Neuronal stem cell (in vitro differentiated cells): ENCODE measurements at regions not wholly inside any gene's neighbourhood (a gene's known extent, or its start where the extent isn't known, plus 50 kb on each side); places are given as distances from the start of the nearest gene placed in this dataset.

Experiments used
- DNase-seq: peaks from one replicate; pipeline ENCODE4 v3.0.0-alpha.2; 2013; ENCODE audit warnings: low spot score
- H2AFZ ChIP-seq: one replicate; pipeline ENCODE4 v1.6.1; 2013; ENCODE audit warnings: mild to moderate bottlenecking, low read length, inconsistent platforms
- H2AK5ac ChIP-seq: 2 replicates; pipeline ENCODE4 v1.6.1; 2013; ENCODE audit warnings: low read depth, mild to moderate bottlenecking, inconsistent platforms, low read length, moderate library complexity, mixed read lengths
- H2BK120ac ChIP-seq: 2 replicates; pipeline ENCODE4 v1.6.1; 2013; ENCODE audit warnings: low read depth, mild to moderate bottlenecking, inconsistent platforms, low read length, moderate library complexity, mixed read lengths
- H2BK12ac ChIP-seq: one replicate; pipeline ENCODE4 v1.6.1; 2013; ENCODE audit warnings: low read length, inconsistent platforms
- H2BK15ac ChIP-seq: 2 replicates; pipeline ENCODE4 v1.6.1; 2013; ENCODE audit warnings: mild to moderate bottlenecking, low read length, inconsistent platforms, mixed read lengths
- H2BK5ac ChIP-seq: one replicate; pipeline ENCODE4 v1.6.1; 2013; ENCODE audit warnings: inconsistent platforms, mild to moderate bottlenecking, low read length, moderate library complexity
- H3K14ac ChIP-seq: one replicate; pipeline ENCODE4 v1.6.1; 2013; ENCODE audit warnings: low read length, inconsistent platforms
- H3K18ac ChIP-seq: 2 replicates; pipeline ENCODE4 v1.6.1; 2013; ENCODE audit warnings: low read length, inconsistent platforms
- H3K23ac ChIP-seq: 2 replicates; pipeline ENCODE4 v1.6.1; 2013; ENCODE audit warnings: low read depth, mild to moderate bottlenecking, mixed read lengths, low read length, inconsistent platforms; ENCODE audit not compliant: poor library complexity
- H3K27ac ChIP-seq: replicated peaks from 3 replicates; pipeline ENCODE4 v1.5.1; 2013; ENCODE audit warnings: low read length, inconsistent platforms
- H3K27me3 ChIP-seq, 3 experiments: 2 replicates each; pipeline ENCODE4 v1.6.1; 2013; ENCODE audit warnings: low read length in 3 of 3, mild to moderate bottlenecking in 2 of 3, inconsistent platforms in 1 of 3, low read depth in 1 of 3, mixed read lengths in 1 of 3, moderate library complexity in 1 of 3; ENCODE audit not compliant: control insufficient read depth in 3 of 3, insufficient read depth in 3 of 3
- H3K36me3 ChIP-seq, 2 donors: replicated peaks in 1 of 2; 2 replicates each; pipeline ENCODE4 v1.6.1; 2013; ENCODE audit warnings: low read length in 2 of 2; ENCODE audit not compliant: control insufficient read depth in 2 of 2, insufficient read depth in 2 of 2
- H3K4ac ChIP-seq: 2 replicates; pipeline ENCODE4 v1.6.1; 2013; ENCODE audit warnings: inconsistent platforms, mild to moderate bottlenecking, low read length, moderate library complexity
- H3K4me1 ChIP-seq, 2 donors: 1 replicate in 1 of 2; 2 replicates in 1 of 2; pipeline ENCODE4 v1.6.1; 2013; ENCODE audit warnings: low read length in 2 of 2, low read depth in 1 of 2; ENCODE audit not compliant: control insufficient read depth in 2 of 2, insufficient read depth in 1 of 2
- H3K4me2 ChIP-seq: one replicate; pipeline ENCODE4 v1.6.1; 2013; ENCODE audit warnings: mild to moderate bottlenecking, low read length, inconsistent platforms; ENCODE audit not compliant: insufficient read depth, poor library complexity, severe bottlenecking
- H3K4me3 ChIP-seq, 2 donors: 2 replicates each; pipeline ENCODE4 v1.5.1; 2013; ENCODE audit warnings: low read length in 2 of 2, mild to moderate bottlenecking in 2 of 2, inconsistent platforms in 1 of 2, moderate library complexity in 1 of 2
- H3K79me1 ChIP-seq: one replicate; pipeline ENCODE4 v1.6.1; 2013; ENCODE audit warnings: low read depth, mild to moderate bottlenecking, inconsistent platforms, low read length, moderate library complexity
- H3K9ac ChIP-seq: one replicate; pipeline ENCODE4 v1.6.1; 2013; ENCODE audit warnings: mild to moderate bottlenecking, low read depth, low read length, inconsistent platforms; ENCODE audit not compliant: poor library complexity
- H3K9me3 ChIP-seq, 2 donors: replicated peaks in 1 of 2; 2 replicates each; pipeline versions ENCODE3 to v1.6.1; 2013; ENCODE audit warnings: low read length in 2 of 2, mild to moderate bottlenecking in 2 of 2, inconsistent platforms in 1 of 2, low read depth in 1 of 2, mixed read lengths in 1 of 2, moderate library complexity in 1 of 2; ENCODE audit not compliant: control insufficient read depth in 2 of 2, insufficient read depth in 1 of 2
- H4K8ac ChIP-seq: one replicate; pipeline ENCODE4 v1.6.1; 2013; ENCODE audit warnings: low read depth, mild to moderate bottlenecking, inconsistent platforms, low read length, moderate library complexity
- H4K91ac ChIP-seq: one replicate; pipeline ENCODE4 v1.6.1; 2013; ENCODE audit warnings: low read length, low read depth, mild to moderate bottlenecking, inconsistent platforms; ENCODE audit not compliant: poor library complexity
- WGBS, 2 donors: extraction: QIAGEN DNeasy Blood & Tissue Kit; methylation state at CpG; one replicate each; pipeline ENCODE4 v1.1.7; 2013; ENCODE audit warnings: missing lambda C conversion rate in 2 of 2, mixed read lengths in 1 of 2; ENCODE audit not compliant: insufficient read length in 2 of 2, insufficient replicate concordance in 1 of 2; ENCODE audit errors: extremely low coverage in 2 of 2; 5-methylcytosine and 5-hydroxymethylcytosine counted together

DNA sequence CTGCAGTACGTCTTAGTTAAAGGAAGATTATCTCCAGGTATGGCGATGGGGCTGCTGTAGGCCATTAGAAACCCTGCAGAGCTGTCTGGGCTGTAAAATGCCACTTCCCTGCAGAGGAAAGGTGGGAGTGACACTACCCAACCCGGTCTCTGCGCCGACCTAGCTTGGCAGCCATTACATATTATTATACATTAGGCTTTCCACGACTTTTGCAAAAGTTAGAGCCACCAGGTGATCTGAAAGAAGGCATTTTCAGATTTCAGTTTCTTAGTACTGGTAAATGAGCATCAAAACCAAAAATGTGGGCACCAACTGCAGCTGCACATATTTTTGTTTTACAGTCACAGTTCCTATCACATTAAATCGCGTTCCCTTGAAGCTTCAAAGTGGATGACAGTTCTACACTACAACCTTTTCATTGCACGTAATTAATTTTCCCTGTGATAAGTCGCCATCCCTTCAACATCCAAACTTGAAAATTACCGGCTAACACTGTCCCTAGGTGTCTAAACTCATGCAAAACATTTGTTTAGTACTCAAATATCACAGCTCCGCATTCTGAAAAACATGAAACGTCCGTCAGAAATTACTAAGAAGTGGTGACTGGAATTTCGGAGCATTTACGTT is 81.4 kb upstream of the CHD2 start:
- no peak overlapping the region for H2BK120ac ChIP-seq
- no peak overlapping the region for H2BK15ac ChIP-seq
- no peaks in the 10 kb centered on the region for H3K27me3 ChIP-seq
- no peak overlapping the region for H3K4me2 ChIP-seq
- H3K36me3 ChIP-seq = no peaks in the 10 kb centered on the region
- H3K23ac ChIP-seq = no peak overlapping the region
- no peak overlapping the region for H3K4ac ChIP-seq
- peak overlapping the region in 1 of 2 donors; percentile 54 for H3K4me3 ChIP-seq
- no peak overlapping the region for H3K9ac ChIP-seq
- DNase-seq = no peak
- no peaks in the 10 kb centered on the region for H3K79me1 ChIP-seq
- H4K8ac ChIP-seq = no peak overlapping the region
- H3K14ac ChIP-seq = no peak overlapping the region
- no peak overlapping the region for H3K18ac ChIP-seq
- H3K4me1 ChIP-seq = peaks cover 19 to 29% of the 10 kb centered on the region in 2 donors
- peak overlapping the region; percentile 74 for H2AFZ ChIP-seq
- no peaks in the 10 kb centered on the region for H3K9me3 ChIP-seq
- no peak overlapping the region for H4K91ac ChIP-seq
- no peak overlapping the region for H2BK12ac ChIP-seq
- no peak overlapping the region for H2AK5ac ChIP-seq
- H3K27ac ChIP-seq = peak overlapping the region; percentile 74
- WGBS, 2 donors = 100% methylated on average over 2 of the region's 16 CpGs; no CpG with 5 or more reads in 1 of the 2 donors
- H2BK5ac ChIP-seq = no peak overlapping the region

DNA sequence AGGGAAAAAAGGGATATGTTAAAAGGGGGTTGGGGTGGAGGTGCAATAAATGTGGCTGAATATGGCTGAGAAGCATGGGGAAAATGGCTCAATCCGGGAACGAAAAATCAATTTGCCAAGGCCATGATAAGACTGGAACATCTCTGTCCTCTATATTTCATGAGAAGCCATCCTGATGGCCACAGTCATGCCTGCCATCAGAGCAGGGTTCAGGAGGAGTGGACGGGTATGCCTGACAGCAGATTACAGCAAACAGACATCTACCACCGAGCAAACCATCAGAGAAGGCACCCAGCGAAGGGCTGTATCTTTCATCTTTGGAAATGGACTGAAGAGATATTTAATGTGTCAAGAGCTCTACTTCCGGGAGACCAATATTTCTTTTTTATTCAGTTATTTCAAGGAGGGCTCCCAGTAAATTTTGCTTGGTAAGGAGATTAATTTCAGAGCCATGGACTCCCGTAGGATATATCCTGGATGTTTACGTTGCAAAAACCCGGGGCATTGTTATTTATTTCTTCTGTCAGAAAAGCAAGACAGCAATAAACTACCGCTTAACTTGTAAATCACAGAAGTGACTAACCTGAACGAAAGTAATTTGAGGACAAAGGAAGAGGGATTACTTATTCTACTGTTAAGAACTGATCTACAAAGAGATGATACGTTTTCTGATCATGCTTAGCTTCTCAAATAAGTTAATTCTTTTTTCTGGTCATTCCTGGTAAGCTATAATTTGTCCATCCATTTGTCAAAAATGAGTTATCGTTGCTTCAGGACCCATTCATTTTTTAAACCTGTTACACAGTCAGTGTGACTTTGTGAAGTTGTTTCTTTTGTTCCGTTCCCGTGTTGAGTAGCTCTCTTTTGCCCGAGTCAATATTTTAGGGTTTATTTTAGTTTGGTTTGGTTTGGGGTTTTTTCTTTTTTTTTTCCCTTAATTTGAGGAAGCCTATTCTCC is 80.6 kb upstream of the CHD2 start:
- no peak for DNase-seq
- H4K8ac ChIP-seq = no peak overlapping the region
- H3K36me3 ChIP-seq = no peaks in the 10 kb centered on the region
- no peak overlapping the region for H3K9ac ChIP-seq
- no peak overlapping the region for H3K14ac ChIP-seq
- peaks cover 19 to 29% of the 10 kb centered on the region in 2 donors for H3K4me1 ChIP-seq
- H2BK15ac ChIP-seq = no peak overlapping the region
- no peaks in the 10 kb centered on the region for H3K27me3 ChIP-seq
- no CpG with 5 or more reads among the region's 16 CpGs for WGBS, 2 donors
- no peak overlapping the region for H3K4ac ChIP-seq
- peak overlapping the region; percentile 74 for H3K27ac ChIP-seq
- H3K23ac ChIP-seq = no peak overlapping the region
- peak overlapping the region; percentile 74 for H2AFZ ChIP-seq
- H2BK12ac ChIP-seq = no peak overlapping the region
- no peak overlapping the region for H2BK120ac ChIP-seq
- H2AK5ac ChIP-seq = no peak overlapping the region
- H3K18ac ChIP-seq = peak overlapping the region; percentile 12
- H4K91ac ChIP-seq = peak overlapping the region; percentile 60
- H3K4me2 ChIP-seq = no peak overlapping the region
- H2BK5ac ChIP-seq = no peak overlapping the region
- H3K79me1 ChIP-seq = no peaks in the 10 kb centered on the region
- peak overlapping the region in 1 of 2 donors; percentile 54 for H3K4me3 ChIP-seq
- no peaks in the 10 kb centered on the region for H3K9me3 ChIP-seq

DNA sequence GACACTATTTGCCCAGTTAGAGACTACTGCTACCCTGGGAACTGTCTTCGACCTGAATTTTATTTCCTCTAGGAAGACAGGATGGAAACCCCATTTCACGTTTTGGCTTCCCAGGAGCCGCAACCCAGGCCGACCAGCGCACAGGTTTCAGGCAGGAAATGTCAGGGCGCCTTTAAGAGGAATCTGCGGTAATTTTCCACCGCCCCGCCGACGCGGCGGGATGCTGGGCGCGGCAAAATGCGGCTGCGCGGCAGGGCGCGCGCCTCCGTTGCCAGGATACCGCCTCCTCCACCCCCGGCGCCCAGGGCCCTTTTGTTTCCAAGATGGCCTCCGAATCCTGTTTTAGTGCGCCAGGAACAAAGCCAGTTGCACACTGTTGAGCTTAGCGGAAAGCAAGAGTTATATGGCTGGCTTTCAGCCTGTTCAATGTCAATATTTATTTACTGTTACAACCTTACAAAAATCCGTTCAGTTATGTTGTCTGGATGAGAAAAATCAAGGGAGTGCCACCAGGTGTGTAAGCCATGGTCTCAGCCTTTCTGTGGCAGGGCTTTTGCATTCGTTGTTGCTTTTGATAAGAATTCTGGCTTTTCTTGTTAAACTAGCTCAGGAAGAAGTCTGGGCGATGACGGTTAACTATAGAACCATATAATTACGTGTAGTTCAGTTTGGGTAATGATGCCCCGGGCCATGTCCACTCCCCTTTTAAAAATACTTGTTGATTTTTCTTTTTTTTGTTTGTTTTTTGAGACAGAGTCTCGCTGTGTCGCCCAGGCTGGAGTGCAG is 79.7 kb upstream of the CHD2 start:
- peaks cover 20 to 29% of the 10 kb centered on the region in 2 donors for H3K4me1 ChIP-seq
- H2BK15ac ChIP-seq = no peak overlapping the region
- no peak overlapping the region for H2BK12ac ChIP-seq
- H3K4ac ChIP-seq = no peak overlapping the region
- no peak overlapping the region for H4K8ac ChIP-seq
- peak overlapping the region; percentile 8 for H2AK5ac ChIP-seq
- DNase-seq = peak; percentile 95
- no peak overlapping the region for H3K23ac ChIP-seq
- peak overlapping the region; percentile 81 for H3K18ac ChIP-seq
- H2BK120ac ChIP-seq = no peak overlapping the region
- H3K4me3 ChIP-seq = peak overlapping the region in 1 of 2 donors; percentile 54
- no peak overlapping the region for H2BK5ac ChIP-seq
- no peak overlapping the region for H3K9ac ChIP-seq
- H3K4me2 ChIP-seq = peak overlapping the region; percentile 47
- no peaks in the 10 kb centered on the region for H3K36me3 ChIP-seq
- WGBS, 2 donors = no CpG with 5 or more reads among the region's 36 CpGs
- no peaks in the 10 kb centered on the region for H3K79me1 ChIP-seq
- H4K91ac ChIP-seq = no peak overlapping the region
- H3K27me3 ChIP-seq = no peaks in the 10 kb centered on the region
- H3K14ac ChIP-seq = no peak overlapping the region
- no peaks in the 10 kb centered on the region for H3K9me3 ChIP-seq
- H3K27ac ChIP-seq = peak overlapping the region; percentile 97
- peak overlapping the region; percentile 74 for H2AFZ ChIP-seq
